ENCODE measurements at regions not wholly inside any gene's neighbourhood (a gene's known extent, or its start where the extent isn't known, plus 50 kb on each side); places are given as distances from the start of the nearest gene placed in this dataset.

DNA sequence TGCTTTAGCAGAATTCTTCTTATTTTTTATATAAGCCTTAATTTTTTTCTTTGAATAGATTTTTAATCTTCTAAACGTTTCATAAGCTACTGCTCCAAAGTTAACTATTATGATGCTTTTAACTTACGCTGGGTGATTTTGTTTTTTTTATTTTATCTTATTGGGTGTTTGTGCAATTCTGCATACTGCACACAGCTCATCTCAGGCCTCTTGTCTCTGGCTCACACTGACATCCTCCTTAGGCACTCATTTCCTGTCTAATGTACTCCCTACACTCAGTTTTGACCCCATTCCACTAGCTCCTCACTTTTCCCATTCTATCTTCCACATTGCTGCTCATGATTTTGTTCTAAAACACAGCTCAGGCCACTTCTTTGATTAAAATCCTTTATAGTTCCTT, 111.9 kb upstream of the MAP9 start:
- no peak for TF ChIP-seq POLR2A (IDR thresholded peaks at IDR 0.05)
- TF ChIP-seq CTCF (IDR thresholded peaks at IDR 0.05), result no peak
